NB4 (cell line): ENCODE measurements at regions not wholly inside any gene's neighbourhood (a gene's known extent, or its start where the extent isn't known, plus 50 kb on each side); places are given as distances from the start of the nearest gene placed in this dataset.
A peak's percentile ranks its signal among the peaks of the same experiment; 100 is the strongest.

Experiments
- DNase-seq: peaks from one replicate; pipeline ENCODE4 v3.0.0; 2010; ENCODE audit warnings: low read depth
- H3K4me3 ChIP-seq: one replicate; pipeline ENCODE4 v1.5.1; 2011; ENCODE audit warnings: mild to moderate bottlenecking, low read depth, low read length, moderate library complexity
- CTCF ChIP-seq: IDR thresholded peaks from one replicate; pipeline ENCODE4 v1.5.1; 2012; ENCODE audit warnings: low read depth, low read length
- MAX ChIP-seq: IDR thresholded peaks from 2 replicates; pipeline ENCODE4 v1.6.1; 2011; ENCODE audit warnings: low read depth, low read length
- MYC ChIP-seq: IDR thresholded peaks from 2 replicates; pipeline ENCODE4 v1.6.1; 2011; ENCODE audit warnings: low read depth, low read length
- POLR2A ChIP-seq: IDR thresholded peaks from 2 replicates; pipeline ENCODE4 v1.6.1; 2011; ENCODE audit warnings: mild to moderate bottlenecking; ENCODE audit not compliant: insufficient read length; ENCODE audit errors: extremely low read depth

- TF ChIP-seq POLR2A (no peak), MYC (no peak), MAX (no peak), CTCF (no peak)
- H3K4me3 ChIP-seq: no peak overlapping the region
Observed at GRCh38 chr21:29423099-29423870, 124.6 kb downstream of the BACH1 start.

GRCh38 chr21:29424728-29425127, 126.0 kb downstream of the BACH1 start:
- H3K4me3 ChIP-seq: no peak overlapping the region
- DNase-seq: no peak
- TF ChIP-seq CTCF (no peak), POLR2A (no peak), MYC (no peak), MAX (no peak)

More at GRCh38 chr21:29423099-29423870, 124.6 kb downstream of the BACH1 start:
- DNase-seq: peak; percentile 19

- H3K4me3 ChIP-seq: no peak overlapping the region
- TF ChIP-seq MYC (no peak), POLR2A (no peak)
- DNase-seq: no peak
Observed at GRCh38 chr21:29429218-29429617, 130.5 kb downstream of the BACH1 start.

GRCh38 chr21:29430030-29430429, 131.3 kb downstream of the BACH1 start:
- TF ChIP-seq POLR2A (no peak), MAX (no peak), CTCF (no peak), MYC (no peak)
- no peak overlapping the region for H3K4me3 ChIP-seq
- no peak for DNase-seq

- no peak for TF ChIP-seq POLR2A
- TF ChIP-seq CTCF: no peak
- TF ChIP-seq MYC: no peak
- no peak for TF ChIP-seq MAX
- DNase-seq: no peak
- no peak overlapping the region for H3K4me3 ChIP-seq
Observed at GRCh38 chr21:29430576-29430975, 131.9 kb downstream of the BACH1 start.

GRCh38 chr21:29431178-29431577, 132.5 kb downstream of the BACH1 start:
- no peak overlapping the region for H3K4me3 ChIP-seq
- TF ChIP-seq MYC: no peak
- no peak for TF ChIP-seq MAX
- no peak for TF ChIP-seq POLR2A
- no peak for TF ChIP-seq CTCF
- DNase-seq: no peak
